GM12872 (cell line): ENCODE measurements at regions not wholly inside any gene's neighbourhood (a gene's known extent, or its start where the extent isn't known, plus 50 kb on each side); places are given as distances from the start of the nearest gene placed in this dataset.

ENCODE experiments used
- CTCF ChIP-seq: IDR thresholded peaks from 3 replicates; pipeline ENCODE4 v1.5.1; 2011; ENCODE audit warnings: low read depth, mild to moderate bottlenecking, low read length, moderate library complexity; ENCODE audit not compliant: insufficient read depth

- no peak for TF ChIP-seq CTCF
Measured at GRCh38 chr1:218775501-218776021, 398.1 kb upstream of the LYPLAL1 start.

- TF ChIP-seq CTCF = no peak
Measured at GRCh38 chr1:218778257-218779126, 395.2 kb upstream of the LYPLAL1 start.

- TF ChIP-seq CTCF = no peak
Measured at GRCh38 chr1:218779341-218780100, 394.2 kb upstream of the LYPLAL1 start.

GRCh38 chr1:218783131-218783530 lies 390.5 kb upstream of the LYPLAL1 start:
- TF ChIP-seq CTCF = no peak

- TF ChIP-seq CTCF = no peak
Measured at GRCh38 chr1:218783916-218784315, 389.8 kb upstream of the LYPLAL1 start.

- TF ChIP-seq CTCF = no peak
Measured at GRCh38 chr1:218785928-218786327, 387.8 kb upstream of the LYPLAL1 start.

- TF ChIP-seq CTCF = no peak
Measured at GRCh38 chr1:218787826-218788225, 385.9 kb upstream of the LYPLAL1 start.
